ENCODE measurements at regions not wholly inside any gene's neighbourhood (a gene's known extent, or its start where the extent isn't known, plus 50 kb on each side); places are given as distances from the start of the nearest gene placed in this dataset.

GRCh38 chrX:69565247-69565815 lies 50.6 kb upstream of the EDA start:
- H3K4me2 ChIP-seq (ENCODE audit: control insufficient read depth, insufficient read depth): no peak overlapping the region
- ChIA-PET RAD21 (ENCODE audit: unreplicated experiment) (no interaction called here), SMC1A (ENCODE audit: uncharacterized antibody, unreplicated experiment) (no interaction called here), POLR2A (no interaction called here), CTCF (no interaction called here)
- no peak for FAIRE-seq
- no peak for TF ChIP-seq HSF1 (IDR thresholded peaks at IDR 0.05; ENCODE audit: low read depth, low read length)
- TF ChIP-seq ZNF592 (IDR thresholded peaks at IDR 0.05): no peak
- no peak for TF ChIP-seq RUNX3 (IDR thresholded peaks at IDR 0.05; ENCODE audit: low read length)
- no peaks in the 10 kb centered on the region for H3K36me3 ChIP-seq (ENCODE audit: control insufficient read depth in 2 of 2, insufficient read depth in 2 of 2, low read length in 1 of 2)
- no peak overlapping the region for H3K9ac ChIP-seq (ENCODE audit: control insufficient read depth, insufficient read depth, low read length)
- no peak for DNase-seq (ENCODE audit: low read depth, low spot score)
- BruUV-seq (replicated peaks): no TSS peak
- intact Hi-C loops (cut with micrococcal nuclease; ENCODE audit: unreplicated experiment) (no loop called here), in situ Hi-C loops (cut with MboI) (no loop called here)
- no peaks in the 10 kb centered on the region for H3K9me3 ChIP-seq (replicated peaks; ENCODE audit: control insufficient read depth, insufficient read depth, low read length)
- H3K27me3 ChIP-seq (replicated peaks in 1 of 2; ENCODE audit: control insufficient read depth in 2 of 2, insufficient read depth in 2 of 2, low read length in 1 of 2): no peaks in the 10 kb centered on the region
- WGBS (ENCODE audit: insufficient coverage, insufficient replicate concordance, low lambda C conversion rate, missing lambda C conversion rate): 0% methylated on average over 3 of the region's 3 CpGs
- no peak overlapping the region for H2AFZ ChIP-seq (ENCODE audit: control insufficient read depth, low read depth, low read length)
- H3K27ac ChIP-seq (ENCODE audit: control insufficient read depth, insufficient read depth): no peak overlapping the region
- no peak for ATAC-seq
- no peak overlapping the region for H3K4me3 ChIP-seq
- H3K79me2 ChIP-seq (ENCODE audit: control insufficient read depth, insufficient read depth, low read length): no peaks in the 10 kb centered on the region
- H3K4me1 ChIP-seq (ENCODE audit: control insufficient read depth, insufficient read depth, low read length): no peaks in the 10 kb centered on the region
- no peaks in the 10 kb centered on the region for H4K20me1 ChIP-seq (ENCODE audit: control insufficient read depth, insufficient read depth)
